Stimulated activated CD8-positive, alpha-beta memory T cell treated with anti-CD3 and anti-CD28 coated beads, Interleukin-15, amount 100 ng/mL, for 1 hour (primary cell): ENCODE measurements at regions not wholly inside any gene's neighbourhood (a gene's known extent, or its start where the extent isn't known, plus 50 kb on each side); places are given as distances from the start of the nearest gene placed in this dataset.
"Not testable (repeated sequence)": the region's sequence is repeated elsewhere in the genome, so short reads cannot be mapped to it uniquely, and the experiment has no call there.

Experiments used
- DNase-seq: peaks from one replicate; pipeline ENCODE4 v3.0.0-alpha.2; 2020; ENCODE audit warnings: low read depth

- no peak for DNase-seq
Observed at GRCh38 chr12:75792687-75793086, 238.9 kb downstream of the PHLDA1 start.

- DNase-seq: no peak
Observed at GRCh38 chr12:75790219-75790618, 241.4 kb downstream of the PHLDA1 start.

- not testable (repeated sequence) for DNase-seq
Observed at GRCh38 chr12:75787146-75787545, 244.4 kb downstream of the PHLDA1 start.

- no peak for DNase-seq
Observed at GRCh38 chr12:75786070-75786469, 245.5 kb downstream of the PHLDA1 start.

GRCh38 chr12:75784591-75784990 lies 247.0 kb downstream of the PHLDA1 start:
- no peak for DNase-seq

GRCh38 chr12:75783093-75783877 lies 248.3 kb downstream of the PHLDA1 start:
- no peak for DNase-seq

- DNase-seq: no peak
Observed at GRCh38 chr12:75782069-75782581, 249.5 kb downstream of the PHLDA1 start.

GRCh38 chr12:75781532-75782046 lies 250.0 kb downstream of the PHLDA1 start:
- no peak for DNase-seq

GRCh38 chr12:75779891-75780496 lies 251.6 kb downstream of the PHLDA1 start:
- DNase-seq: no peak

GRCh38 chr12:75774261-75775052 lies 257.1 kb downstream of the PHLDA1 start:
- DNase-seq: no peak

GRCh38 chr12:75773377-75773776 lies 258.2 kb downstream of the PHLDA1 start:
- no peak for DNase-seq

- DNase-seq: no peak
Observed at GRCh38 chr12:75771023-75771422, 259.6 kb upstream of the KRR1 start.

- no peak for DNase-seq
Observed at GRCh38 chr12:75767957-75768356, 256.5 kb upstream of the KRR1 start.

GRCh38 chr12:75766263-75767160 lies 255.1 kb upstream of the KRR1 start:
- no peak for DNase-seq

GRCh38 chr12:75765170-75766059 lies 254.0 kb upstream of the KRR1 start:
- no peak for DNase-seq

- DNase-seq: no peak
Observed at GRCh38 chr12:75764091-75764841, 252.9 kb upstream of the KRR1 start.

- DNase-seq: no peak
Observed at GRCh38 chr12:75760573-75761294, 249.3 kb upstream of the KRR1 start.

- DNase-seq: no peak
Observed at GRCh38 chr12:75759842-75760572, 248.6 kb upstream of the KRR1 start.
